Tibial nerve (tissue), 4 donors: ENCODE measurements at regions not wholly inside any gene's neighbourhood (a gene's known extent, or its start where the extent isn't known, plus 50 kb on each side); places are given as distances from the start of the nearest gene placed in this dataset.

Experiments
- DNase-seq, 2 donors: peaks; one replicate each; pipeline ENCODE4 v3.0.0-alpha.2; 2019; ENCODE audit warnings: low spot score in 2 of 2
- H3K27ac ChIP-seq, 4 donors: fragments of 200-600 bp; sonication (generic) in 3 of 4; one replicate each; pipeline ENCODE4 v1.5.1; 2017 to 2019; ENCODE audit warnings: mild to moderate bottlenecking in 1 of 4
- H3K27me3 ChIP-seq, 2 donors: fragments of 200-600 bp; sonication (generic) in 1 of 2; one replicate each; pipeline versions ENCODE4 v1.5.1 to v1.6.0; 2017 to 2019
- H3K36me3 ChIP-seq, 3 donors: fragments of 200-600 bp; sonication (generic); one replicate each; pipeline ENCODE4 v1.5.1; 2018 to 2019
- H3K4me1 ChIP-seq, 4 donors: fragments of 200-600 bp; sonication (generic) in 3 of 4; one replicate each; pipeline ENCODE4 v1.5.1; 2017 to 2019
- H3K4me3 ChIP-seq, 4 donors: fragments of 200-600 bp; sonication (generic) in 3 of 4; one replicate each; pipeline ENCODE4 v1.5.1; 2017 to 2019; ENCODE audit warnings: mild to moderate bottlenecking in 1 of 4, moderate library complexity in 1 of 4
- H3K9me3 ChIP-seq, 4 donors: fragments of 200-600 bp; sonication (generic) in 3 of 4; one replicate each; pipeline ENCODE4 v1.5.1; 2017 to 2019
- EP300 ChIP-seq, 2 donors: sonication (generic); formaldehyde crosslinking; IDR thresholded peaks; one replicate each; pipeline ENCODE4 v1.6.1; 2017; ENCODE audit warnings: antibody characterized with exemption in 2 of 2, mild to moderate bottlenecking in 1 of 2
- POLR2A ChIP-seq, 2 donors: fragments of 450-650 bp; IDR thresholded peaks; one replicate each; pipeline ENCODE4 v1.6.1; 2017; ENCODE audit warnings: antibody characterized with exemption in 2 of 2, mild to moderate bottlenecking in 2 of 2, moderate library complexity in 2 of 2
- WGBS, 2 donors: methylation state at CpG; one replicate each; pipeline ENCODE4 v1.1.5; 2018; 5-methylcytosine and 5-hydroxymethylcytosine counted together
- TF ChIP-seq, protein P1 (sequence below), 5 experiments: fragments of 200-600 bp in 3 of 5; fragments of 450-650 bp in 2 of 5; sonication (generic) in 3 of 5; IDR thresholded peaks; one replicate each; pipeline ENCODE4 v1.5.1; 2016 to 2019; ENCODE audit warnings: antibody characterized with exemption in 5 of 5, mild to moderate bottlenecking in 3 of 5, moderate library complexity in 2 of 5

GRCh38 chr11:81892770-81893635, 840.7 kb downstream of the FAM181B start:
- no peak for DNase-seq
- 91 to 94% methylated on average over 7 of the region's 7 CpGs for WGBS, 2 donors
- TF ChIP-seq POLR2A (IDR thresholded peaks at IDR 0.05) (no peak), EP300 (IDR thresholded peaks at IDR 0.05) (no peak)
- TF ChIP-seq, protein P1, sequence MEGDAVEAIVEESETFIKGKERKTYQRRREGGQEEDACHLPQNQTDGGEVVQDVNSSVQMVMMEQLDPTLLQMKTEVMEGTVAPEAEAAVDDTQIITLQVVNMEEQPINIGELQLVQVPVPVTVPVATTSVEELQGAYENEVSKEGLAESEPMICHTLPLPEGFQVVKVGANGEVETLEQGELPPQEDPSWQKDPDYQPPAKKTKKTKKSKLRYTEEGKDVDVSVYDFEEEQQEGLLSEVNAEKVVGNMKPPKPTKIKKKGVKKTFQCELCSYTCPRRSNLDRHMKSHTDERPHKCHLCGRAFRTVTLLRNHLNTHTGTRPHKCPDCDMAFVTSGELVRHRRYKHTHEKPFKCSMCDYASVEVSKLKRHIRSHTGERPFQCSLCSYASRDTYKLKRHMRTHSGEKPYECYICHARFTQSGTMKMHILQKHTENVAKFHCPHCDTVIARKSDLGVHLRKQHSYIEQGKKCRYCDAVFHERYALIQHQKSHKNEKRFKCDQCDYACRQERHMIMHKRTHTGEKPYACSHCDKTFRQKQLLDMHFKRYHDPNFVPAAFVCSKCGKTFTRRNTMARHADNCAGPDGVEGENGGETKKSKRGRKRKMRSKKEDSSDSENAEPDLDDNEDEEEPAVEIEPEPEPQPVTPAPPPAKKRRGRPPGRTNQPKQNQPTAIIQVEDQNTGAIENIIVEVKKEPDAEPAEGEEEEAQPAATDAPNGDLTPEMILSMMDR (IDR thresholded peaks at IDR 0.05): no peak
- no peak overlapping the region for H3K4me3 ChIP-seq
- H3K9me3 ChIP-seq: peaks cover 0 to 8% (median 0%) of the 10 kb centered on the region in 4 donors
- H3K36me3 ChIP-seq: no peaks in the 10 kb centered on the region
- no peaks in the 10 kb centered on the region for H3K27me3 ChIP-seq
- no peaks in the 10 kb centered on the region for H3K4me1 ChIP-seq
- no peak overlapping the region for H3K27ac ChIP-seq

DNA sequence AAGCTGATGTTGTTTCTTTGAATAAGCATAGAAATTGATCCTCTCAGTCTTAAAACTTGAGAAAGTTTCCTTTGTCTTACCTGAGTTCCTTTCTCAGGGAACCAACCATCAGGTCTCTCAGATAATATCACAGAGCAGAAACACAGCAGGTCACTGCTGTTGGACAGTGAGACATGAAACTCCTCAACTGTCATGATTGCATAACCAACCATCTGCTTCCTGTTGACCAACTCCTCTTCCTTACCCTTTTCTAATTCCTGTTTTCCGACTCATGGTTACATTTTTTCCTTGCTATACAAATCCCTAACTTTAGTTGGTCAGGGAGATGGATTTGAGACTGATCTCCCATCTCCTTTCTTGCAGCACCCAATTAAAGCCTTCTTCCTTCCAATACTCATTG, 845.3 kb downstream of the FAM181B start:
- H3K27ac ChIP-seq: no peak overlapping the region
- H3K9me3 ChIP-seq: peaks cover 0 to 7% (median 0%) of the 10 kb centered on the region in 4 donors
- 71 to 74% methylated on average over 1 of the region's 1 CpG for WGBS, 2 donors
- no peak overlapping the region for H3K4me3 ChIP-seq
- no peaks in the 10 kb centered on the region for H3K4me1 ChIP-seq
- no peaks in the 10 kb centered on the region for H3K36me3 ChIP-seq
- TF ChIP-seq EP300 (IDR thresholded peaks at IDR 0.05) (no peak), POLR2A (IDR thresholded peaks at IDR 0.05) (no peak)
- TF ChIP-seq, protein P1 (IDR thresholded peaks at IDR 0.05): no peak
- H3K27me3 ChIP-seq: no peaks in the 10 kb centered on the region
- no peak for DNase-seq

- H3K27ac ChIP-seq: no peak overlapping the region
- H3K9me3 ChIP-seq: peaks cover 0 to 3% (median 0%) of the 10 kb centered on the region in 4 donors
- TF ChIP-seq EP300 (IDR thresholded peaks at IDR 0.05) (no peak), POLR2A (IDR thresholded peaks at IDR 0.05) (no peak)
- TF ChIP-seq, protein P1 (IDR thresholded peaks at IDR 0.05): no peak
- no peaks in the 10 kb centered on the region for H3K27me3 ChIP-seq
- no peak for DNase-seq
- H3K4me3 ChIP-seq: no peak overlapping the region
- H3K36me3 ChIP-seq: no peaks in the 10 kb centered on the region
- H3K4me1 ChIP-seq: no peaks in the 10 kb centered on the region
- 96 to 98% methylated on average over 1 of the region's 1 CpG for WGBS, 2 donors
These were observed 846.0 kb downstream of the FAM181B start for GRCh38 chr11:81887671-81888070.

- H3K36me3 ChIP-seq: no peaks in the 10 kb centered on the region
- no peaks in the 10 kb centered on the region for H3K4me1 ChIP-seq
- no peaks in the 10 kb centered on the region for H3K9me3 ChIP-seq
- 82 to 87% methylated on average over 2 of the region's 2 CpGs for WGBS, 2 donors
- H3K27me3 ChIP-seq: no peaks in the 10 kb centered on the region
- no peak for DNase-seq
- no peak overlapping the region for H3K27ac ChIP-seq
- H3K4me3 ChIP-seq: no peak overlapping the region
- TF ChIP-seq POLR2A (IDR thresholded peaks at IDR 0.05) (no peak), EP300 (IDR thresholded peaks at IDR 0.05) (no peak)
- TF ChIP-seq, protein P1 (IDR thresholded peaks at IDR 0.05): no peak
These were observed 847.1 kb downstream of the FAM181B start for GRCh38 chr11:81886406-81887075.

- no peaks in the 10 kb centered on the region for H3K9me3 ChIP-seq
- H3K36me3 ChIP-seq: no peaks in the 10 kb centered on the region
- no peaks in the 10 kb centered on the region for H3K27me3 ChIP-seq
- WGBS, 2 donors: 38 to 44% methylated on average over 2 of the region's 2 CpGs
- TF ChIP-seq, protein P1 (IDR thresholded peaks at IDR 0.05): no peak
- TF ChIP-seq POLR2A (IDR thresholded peaks at IDR 0.05): no peak
- no peak for TF ChIP-seq EP300 (IDR thresholded peaks at IDR 0.05)
- H3K27ac ChIP-seq: no peak overlapping the region
- H3K4me1 ChIP-seq: no peaks in the 10 kb centered on the region
- no peak overlapping the region for H3K4me3 ChIP-seq
- no peak for DNase-seq
These were observed 859.0 kb downstream of the FAM181B start for GRCh38 chr11:81874635-81875034.
